NCI-H446 (cell line): ENCODE measurements at regions not wholly inside any gene's neighbourhood (a gene's known extent, or its start where the extent isn't known, plus 50 kb on each side); places are given as distances from the start of the nearest gene placed in this dataset.
"Not testable (repeated sequence)": the region's sequence is repeated elsewhere in the genome, so short reads cannot be mapped to it uniquely, and the experiment has no call there.

Source experiments
- DNase-seq, 2 experiments: peaks; one replicate each; lab custom pipeline; 2025; lab: John Stamatoyannopoulos, UW

DNA sequence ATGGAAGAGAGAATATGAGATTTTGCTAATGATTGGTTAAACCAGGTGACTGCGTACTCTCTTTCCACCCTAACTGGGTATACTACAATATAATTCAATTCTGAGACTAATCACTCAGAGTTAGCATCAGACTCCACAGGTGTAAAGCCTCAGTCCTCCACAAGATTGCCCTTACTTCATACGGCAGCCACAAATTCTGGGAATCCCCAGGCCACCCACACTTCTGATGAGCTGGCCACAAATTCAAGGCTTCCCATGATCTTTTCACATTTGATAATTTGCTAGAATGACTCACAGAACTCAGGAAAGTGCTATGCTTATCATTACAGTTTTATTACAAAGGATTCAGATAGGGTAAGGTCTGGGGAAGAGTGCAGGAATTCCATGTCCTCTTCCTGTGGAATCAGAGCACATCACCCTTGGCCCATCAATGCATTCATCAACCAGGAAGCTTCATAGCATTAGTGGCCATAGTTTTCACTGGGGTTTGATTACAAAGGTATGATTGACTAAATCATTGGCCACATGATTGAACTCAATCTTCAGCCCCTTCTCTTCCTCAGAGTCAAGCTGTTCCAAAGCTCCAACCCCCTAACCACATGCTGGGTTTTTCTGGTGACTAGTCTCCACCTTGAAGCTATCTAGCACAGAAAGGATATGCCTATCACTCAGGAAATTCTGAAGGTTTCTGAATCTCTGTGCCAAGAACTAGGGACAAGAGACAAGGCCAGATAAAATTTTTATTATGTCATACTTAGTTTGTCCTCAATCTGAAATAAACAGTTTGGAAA, 131.7 kb downstream of the HHIPL2 start:
- no peak for DNase-seq

DNA sequence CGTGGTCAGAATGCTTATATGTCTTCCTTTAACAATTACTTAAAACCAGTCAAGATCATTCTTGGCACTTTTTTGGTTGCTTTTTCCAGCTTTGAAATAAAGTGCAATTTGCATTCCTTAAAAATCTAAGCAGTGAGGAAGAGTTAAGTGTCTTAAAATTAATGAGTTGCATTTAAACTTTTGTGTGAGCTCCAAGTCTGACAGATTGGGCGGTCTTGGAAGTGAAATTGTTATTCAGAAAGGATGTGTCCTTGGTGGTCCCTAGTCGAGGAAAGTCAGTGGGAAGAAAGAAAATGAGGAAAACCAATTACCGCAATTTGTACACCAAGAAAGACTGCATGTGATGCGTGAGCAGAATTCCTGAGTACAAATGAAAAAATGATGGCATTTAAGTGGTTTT, 132.5 kb downstream of the HHIPL2 start:
- DNase-seq: no peak

DNA sequence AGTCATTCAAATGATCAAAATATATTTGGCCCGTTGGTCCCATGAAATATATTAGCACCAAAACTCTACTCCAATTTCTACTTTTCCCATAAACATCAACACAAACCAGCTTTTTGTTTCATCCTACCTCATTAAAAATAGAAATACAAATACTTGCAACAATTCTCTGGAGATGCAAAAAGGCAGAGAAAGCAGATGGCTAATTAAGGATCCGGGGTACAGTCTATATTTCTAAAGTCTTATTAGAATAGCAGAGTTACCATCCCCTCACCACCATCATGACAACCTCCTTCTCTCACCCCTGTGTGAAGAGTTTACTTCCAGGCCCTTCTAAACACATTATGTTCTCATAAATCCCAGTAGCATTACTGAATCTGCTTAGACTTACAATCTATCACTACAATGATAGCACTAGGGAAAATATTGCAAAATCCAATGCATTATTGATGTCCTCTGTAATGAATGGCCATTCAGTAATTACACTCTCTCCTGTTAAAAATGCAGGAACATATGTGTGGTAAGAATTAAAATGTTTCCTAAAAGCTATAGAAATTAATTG, 133.8 kb downstream of the HHIPL2 start:
- DNase-seq: no peak

DNA sequence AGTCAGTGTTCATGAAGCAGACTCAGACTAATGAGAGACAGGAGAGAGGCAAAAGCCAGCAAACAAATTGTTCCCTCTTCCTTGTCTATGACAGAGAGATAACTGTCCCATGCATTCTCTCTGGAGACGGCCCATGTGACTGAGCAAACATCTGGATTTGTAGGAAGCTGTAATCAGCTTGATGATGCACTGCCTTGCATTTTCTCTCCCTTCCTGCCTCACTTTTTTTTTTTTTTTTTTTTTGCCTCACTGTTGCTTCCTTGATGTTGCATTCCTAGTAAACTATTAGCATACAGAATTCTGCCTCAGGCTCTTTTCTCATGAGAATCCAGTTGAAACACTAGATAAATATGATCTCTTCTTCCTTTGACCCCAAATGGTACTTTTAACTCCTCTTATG, 134.5 kb downstream of the HHIPL2 start:
- no peak for DNase-seq

DNA sequence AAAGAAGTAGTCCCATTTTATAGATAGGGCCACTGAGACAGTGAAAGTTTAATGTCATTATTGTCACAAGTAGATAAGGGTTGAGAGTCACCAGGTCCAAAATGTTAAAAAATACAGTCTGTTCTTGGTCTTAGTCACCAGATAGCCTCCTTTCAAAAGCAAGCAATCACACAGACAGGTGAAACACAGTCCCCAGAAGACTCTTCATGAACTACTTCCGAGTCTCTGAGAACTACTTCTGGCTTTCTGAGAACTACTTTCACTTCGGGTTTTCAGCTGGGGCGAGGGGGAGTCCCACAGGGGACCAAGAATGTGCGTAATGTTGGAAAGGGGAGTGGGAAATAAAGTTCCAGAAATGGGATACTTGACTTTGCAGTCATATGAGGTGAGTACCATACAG, 143.2 kb downstream of the HHIPL2 start:
- no peak for DNase-seq

DNA sequence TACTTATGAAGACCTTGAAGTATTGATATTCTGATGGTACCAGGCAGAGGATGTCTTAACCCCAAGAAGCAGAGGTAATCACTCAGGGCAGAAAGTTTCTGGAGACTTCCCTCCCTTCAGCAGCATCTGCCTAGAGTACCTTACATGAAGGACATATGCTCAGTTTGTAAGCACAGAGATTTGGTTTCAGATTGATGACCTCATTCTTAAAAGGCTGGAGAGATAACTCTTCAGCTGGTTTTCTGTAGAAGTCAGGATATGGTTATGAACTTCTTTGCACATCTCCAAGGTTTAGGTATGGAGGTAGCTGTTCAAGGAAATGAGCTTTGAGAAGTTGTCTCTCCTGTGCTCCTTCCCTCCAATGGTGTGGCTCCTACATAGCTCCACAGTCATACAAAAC, 148.7 kb downstream of the HHIPL2 start:
- no peak for DNase-seq

DNA sequence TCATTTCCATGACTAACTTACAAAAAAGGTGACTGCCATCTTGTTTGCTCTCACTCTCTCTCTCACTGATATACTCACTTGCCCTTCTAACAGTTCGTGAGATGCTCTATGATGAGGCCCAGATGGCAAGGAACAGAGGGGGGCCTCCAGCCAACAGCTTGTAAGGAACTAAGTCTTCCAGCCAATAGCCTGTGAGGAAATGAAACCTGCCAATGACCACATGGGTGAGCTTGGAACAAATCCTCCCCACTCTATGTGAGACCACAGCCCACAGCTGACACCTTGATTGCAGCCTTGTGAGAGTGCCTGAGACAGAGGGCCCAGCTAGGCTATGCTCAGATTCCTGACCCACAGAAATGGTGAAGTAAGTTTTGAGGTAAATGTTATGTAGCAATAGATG, 153.7 kb downstream of the HHIPL2 start:
- DNase-seq: no peak

DNA sequence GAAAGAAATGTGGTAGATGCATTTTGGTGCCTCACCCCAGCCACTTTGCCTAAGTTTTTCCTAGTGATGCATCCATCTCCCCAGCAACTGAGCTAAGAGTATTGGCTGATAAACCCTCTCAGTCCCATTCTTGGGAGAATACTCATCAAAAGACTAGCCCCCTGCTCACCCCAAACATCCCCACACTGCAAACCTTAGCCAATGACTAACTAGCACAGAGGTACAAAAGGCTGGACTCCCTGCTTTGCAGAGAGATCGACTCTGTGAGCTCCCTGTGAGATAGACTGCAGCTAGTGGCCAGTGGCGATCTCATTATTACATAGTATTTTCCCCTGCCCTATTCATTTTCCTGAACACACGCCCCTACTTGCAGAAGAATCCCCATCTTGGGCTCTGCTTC, 155.3 kb downstream of the HHIPL2 start:
- no peak for DNase-seq

DNA sequence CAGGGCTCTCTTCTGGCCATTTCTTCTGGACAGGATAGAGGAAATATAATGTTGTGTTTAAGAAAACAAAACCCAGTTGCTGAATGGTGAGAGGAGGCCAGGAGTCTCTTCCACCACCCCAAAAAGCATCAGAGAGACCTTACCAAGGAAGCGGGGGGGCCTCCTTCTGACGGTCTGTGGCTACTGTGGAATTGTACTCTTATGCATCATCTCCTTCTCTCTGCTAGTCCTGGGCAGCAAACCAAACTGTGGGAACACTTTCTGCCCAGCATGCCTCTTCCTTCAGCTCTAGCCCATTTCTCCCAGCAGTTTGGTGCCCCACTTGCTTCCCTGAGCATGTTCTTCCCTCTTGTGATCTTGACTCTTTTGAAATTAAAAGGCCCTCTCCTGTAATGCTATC, 157.7 kb downstream of the HHIPL2 start:
- DNase-seq: no peak

DNA sequence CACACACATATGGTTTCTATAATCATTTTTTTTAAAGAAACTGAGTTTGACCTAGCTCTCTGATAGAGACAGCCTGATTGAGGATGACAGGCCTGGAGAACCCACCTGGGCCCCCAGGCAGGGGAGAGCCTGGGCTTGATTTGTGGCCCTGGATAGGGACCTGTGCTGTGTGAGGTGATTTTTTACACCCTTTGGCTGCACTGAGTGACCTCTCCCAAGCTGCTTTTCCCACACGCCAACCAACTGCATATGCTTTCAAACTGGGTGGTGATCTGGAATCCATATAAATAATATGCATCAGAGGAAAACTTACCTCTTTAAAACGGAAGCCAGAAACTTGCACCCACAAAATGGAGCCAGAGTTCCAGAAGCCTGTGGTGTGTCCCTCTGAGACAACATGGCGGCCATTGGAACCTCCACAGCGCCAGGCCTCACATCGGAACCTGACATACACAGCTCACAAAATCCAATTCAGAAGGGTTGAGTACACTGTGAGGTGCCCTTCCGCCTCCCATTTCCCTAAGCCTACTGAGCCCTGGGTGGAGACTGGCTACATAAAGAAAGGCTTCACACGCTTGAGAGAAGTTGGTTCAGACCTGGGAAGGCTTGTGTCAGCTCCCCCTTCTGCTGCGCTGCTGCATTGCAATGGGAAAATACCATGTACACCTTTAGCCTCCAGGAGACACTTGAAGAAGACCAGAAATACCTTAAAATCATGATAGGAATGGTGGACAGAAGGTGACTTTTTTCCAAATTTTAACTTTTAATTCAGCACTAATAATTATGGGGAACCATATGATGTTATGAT, 160.7 kb downstream of the HHIPL2 start:
- DNase-seq: peak in 1 of 2 experiments; percentile 5

DNA sequence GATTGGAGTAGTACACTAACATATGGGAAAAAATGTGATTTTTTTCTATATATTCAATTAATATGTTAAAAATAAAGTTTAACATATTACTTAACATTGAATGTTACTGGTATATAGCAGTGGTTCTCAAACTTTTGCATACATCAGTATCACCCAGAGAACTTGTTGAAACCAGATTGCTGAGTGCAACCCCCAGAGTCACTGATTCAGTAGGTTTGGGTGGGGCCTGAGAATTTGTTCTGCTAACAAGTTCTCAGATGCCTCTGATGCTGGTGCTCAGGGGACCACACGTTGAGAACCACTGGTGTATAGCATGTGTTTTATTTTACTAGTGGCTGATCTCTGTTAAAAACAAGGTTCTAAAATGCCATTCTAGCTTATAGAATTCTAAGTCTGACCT, 161.9 kb downstream of the HHIPL2 start:
- DNase-seq: no peak

DNA sequence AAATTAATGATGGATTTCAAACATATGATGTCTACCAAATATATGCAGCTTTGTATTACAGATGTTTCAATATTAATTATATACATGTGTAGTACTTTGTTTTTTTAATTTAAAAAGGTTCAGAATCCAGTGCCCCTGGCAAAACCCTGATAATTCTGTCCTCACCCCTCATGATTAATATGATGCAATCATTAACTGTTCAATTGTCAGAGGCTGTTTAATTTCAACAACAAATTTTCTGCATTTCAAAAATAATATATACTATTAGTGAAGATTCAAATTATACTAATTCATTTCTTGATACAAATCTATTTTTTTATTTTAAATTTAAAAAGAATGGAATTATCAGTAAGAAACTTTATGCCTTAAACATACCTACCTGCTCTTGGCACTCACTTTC, 162.6 kb downstream of the HHIPL2 start:
- DNase-seq: no peak

DNA sequence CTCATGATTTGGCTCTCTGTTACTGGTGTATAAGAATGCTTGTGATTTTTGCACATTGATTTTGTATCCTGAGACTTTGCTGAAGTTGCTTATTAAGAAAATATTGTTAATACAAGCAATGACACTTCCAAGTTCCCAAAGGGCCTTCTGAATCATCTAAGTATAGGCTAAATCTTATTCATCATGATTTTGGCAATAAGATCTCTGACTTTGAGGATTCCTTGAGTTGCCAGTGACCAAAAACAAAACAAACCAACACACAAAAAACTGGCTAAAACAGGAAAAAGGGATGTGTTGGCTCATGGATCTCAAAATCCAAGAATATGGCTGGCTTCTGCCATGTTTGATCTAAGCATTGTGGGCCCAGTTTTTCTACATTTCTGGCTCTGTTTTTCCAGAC, 163.4 kb downstream of the HHIPL2 start:
- no peak for DNase-seq

DNA sequence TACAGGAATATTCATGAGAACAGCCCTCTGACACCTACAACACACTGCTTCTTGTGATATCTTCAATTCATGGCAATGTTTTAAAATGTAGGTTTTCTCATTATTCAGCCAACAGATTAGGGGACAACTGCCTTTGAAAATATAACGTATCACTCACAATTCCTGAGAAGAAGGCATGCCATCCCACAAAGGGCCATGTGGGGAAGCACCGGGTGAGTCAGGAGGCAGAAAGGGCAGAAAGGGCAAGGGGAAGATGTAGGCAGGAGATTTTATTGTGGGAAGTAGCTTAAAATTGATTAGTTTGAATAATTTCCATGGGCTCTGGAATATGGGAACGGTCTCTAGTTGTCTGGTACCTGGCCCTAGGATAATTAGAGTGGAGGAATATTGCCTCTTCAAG, 165.7 kb downstream of the HHIPL2 start:
- no peak for DNase-seq

DNA sequence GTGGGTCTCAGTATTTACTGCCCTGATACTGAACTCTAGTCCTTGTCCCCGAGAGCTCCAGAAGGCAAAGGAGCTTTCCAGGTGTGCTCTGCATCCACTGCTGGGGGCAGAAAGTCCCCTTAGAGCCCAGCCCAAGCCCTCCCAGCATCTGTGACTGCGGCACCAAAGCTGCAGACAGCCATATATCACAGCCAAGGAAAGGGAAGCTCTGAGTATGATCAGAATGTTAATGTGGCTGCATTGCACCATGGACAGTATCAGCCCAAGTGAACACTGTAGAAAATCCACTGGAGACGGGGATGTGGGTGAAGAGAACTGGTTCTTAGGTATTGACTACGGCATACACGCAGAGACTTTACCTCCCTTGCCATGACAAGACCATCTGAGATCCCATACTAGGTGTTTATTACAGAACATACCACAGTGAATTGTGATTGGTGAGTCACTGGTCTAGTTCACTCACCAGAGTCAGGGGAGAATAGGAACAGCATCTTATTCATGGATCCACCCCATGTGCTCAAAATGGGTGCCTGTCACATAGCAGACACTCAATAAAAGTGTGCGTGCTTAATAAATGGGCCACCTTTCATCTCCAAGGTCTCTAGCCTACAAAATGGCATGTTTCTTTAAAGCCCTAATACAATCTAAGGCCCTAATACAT, 170.3 kb downstream of the HHIPL2 start:
- no peak for DNase-seq

DNA sequence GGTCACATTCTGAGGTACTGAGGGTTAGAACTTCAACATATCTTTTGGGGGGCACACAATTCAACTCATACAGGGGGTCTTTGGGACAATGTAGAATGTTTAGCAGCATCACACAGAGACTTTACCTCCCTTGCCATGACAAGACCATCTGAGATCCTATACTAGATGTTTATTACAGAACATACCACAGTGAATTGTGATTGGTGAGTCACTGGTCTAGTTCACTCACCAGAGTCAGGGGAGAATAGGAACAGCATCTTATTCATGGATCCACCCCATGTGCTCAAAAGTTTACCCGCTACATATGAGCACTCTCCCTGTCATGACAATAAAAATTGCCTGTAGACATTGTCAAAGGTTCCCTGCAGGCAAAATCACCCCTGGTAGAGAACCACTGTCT, 171.1 kb downstream of the HHIPL2 start:
- not testable (repeated sequence) for DNase-seq

DNA sequence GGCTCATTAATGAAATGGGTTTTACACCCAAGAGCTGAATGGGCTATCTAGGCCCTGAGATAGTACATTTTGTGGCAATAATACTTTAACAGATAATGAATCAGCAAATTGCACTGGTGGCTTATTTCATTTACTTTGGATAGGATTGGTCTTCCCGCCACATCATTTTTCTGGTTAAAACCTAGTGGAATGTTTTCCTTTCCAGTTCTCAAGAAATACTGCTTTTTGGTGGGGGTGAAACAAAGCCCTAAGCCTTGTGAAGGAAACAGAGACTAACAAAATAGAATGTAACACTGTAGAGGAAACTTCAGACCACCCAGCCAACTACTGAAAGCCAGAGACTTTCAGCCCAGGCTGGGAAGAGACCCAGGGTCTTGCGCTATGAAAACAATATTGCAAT, 172.2 kb downstream of the HHIPL2 start:
- DNase-seq: no peak

DNA sequence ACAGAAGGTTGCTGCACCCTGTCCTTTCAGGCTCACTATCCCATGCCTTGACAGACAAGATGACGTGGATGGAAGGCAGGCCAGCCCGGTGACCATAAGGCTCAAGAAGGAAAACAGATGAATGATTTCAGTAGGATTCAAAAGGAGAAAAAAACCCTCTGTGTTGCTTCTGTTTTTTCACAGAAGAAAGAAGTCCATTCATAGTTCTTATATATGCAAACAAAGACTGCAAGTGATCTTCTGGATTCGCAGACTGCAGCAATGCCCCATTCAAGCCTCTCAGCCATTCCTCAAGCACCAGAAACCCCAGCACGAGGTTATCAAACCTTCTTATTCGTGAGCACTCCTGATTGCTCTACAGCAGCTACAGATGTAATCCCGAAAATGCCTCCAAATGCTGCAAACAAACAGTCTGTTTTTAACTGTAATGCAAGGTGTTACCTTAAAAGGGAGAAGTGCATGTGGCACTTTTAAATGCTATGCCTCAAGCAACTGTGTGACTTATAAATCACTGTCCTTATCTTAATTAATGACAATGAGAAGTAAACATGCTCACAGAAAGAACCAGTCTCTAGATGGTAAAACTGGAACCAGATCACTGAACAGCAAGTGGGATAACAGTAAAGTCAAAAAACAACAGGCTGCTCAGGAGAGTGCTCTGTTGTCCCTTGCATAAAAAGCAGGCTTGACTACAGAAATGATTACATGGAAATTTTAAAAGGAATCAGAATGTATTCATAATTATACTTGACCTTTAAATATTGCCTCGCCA, 173.9 kb downstream of the HHIPL2 start:
- no peak for DNase-seq

DNA sequence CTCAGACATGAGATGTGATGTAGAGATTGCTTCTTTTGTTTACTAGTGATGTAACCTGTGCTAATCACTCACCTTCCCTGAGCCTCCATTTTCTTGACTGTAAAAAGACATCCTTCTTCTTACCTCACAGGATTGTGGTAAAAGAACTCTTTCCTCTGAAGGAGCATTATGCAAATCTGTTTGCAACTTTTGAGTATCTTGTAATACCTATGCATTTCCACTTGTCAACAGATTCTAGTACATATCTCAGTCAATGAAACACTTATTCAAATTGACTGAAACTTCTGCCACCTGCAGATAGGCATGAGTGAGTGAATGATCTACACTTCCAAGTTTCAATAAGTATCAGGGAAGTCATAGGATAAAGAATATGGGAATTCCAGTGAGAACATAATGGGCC, 174.7 kb downstream of the HHIPL2 start:
- DNase-seq: no peak

DNA sequence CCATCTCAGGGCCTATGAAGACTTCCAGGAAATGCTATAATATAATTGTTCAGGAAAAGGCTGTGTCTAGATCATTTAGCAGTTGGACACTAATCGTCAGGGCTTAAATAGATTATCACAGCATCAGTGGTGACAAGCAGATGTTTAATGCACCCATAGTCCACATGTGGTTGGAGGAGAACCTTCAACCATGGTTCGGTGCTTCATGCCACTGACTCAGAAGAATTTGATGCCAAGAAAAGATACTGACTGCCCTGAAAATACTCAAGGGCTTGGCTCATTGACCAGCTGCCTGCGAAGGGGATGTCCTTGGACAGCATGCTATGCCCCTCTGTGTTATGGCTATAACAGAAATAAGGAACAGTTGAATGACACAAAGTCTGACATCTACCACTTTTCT, 175.7 kb downstream of the HHIPL2 start:
- DNase-seq: no peak

DNA sequence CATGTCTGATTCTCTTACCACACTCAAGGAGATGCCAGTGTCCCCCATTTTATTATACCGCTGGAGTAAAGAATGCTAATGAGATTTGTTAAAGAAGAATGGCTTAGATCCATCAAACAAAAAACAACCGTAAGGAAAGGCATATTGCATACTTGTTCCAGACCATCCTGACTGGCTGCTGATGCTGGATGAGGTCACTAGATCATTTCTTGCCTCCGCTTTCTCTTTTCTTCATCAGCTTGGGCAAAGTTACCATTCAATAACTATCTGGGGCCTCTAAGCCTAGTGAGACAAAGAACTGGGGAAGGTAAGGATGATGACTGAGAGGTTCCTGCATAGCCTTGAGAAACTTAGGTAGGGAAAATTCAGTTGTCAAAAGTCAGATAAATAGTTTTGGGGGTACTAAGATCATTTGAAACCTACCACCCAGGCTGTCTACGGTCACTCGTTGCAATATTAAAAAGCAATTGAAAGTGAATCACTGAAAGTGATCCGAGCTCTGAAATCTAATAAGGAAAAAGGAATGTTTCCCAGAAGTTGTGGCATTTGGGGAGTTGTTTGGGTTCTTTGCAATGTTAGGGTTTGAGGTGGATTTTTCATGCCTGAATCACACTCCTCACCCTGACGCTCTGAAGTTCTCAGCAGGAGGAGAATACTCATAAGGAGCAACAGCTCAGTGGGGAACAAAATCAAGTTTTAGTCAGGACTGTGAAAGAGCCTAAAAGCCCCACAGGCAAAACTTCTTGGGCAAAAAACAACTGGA, 176.8 kb downstream of the HHIPL2 start:
- DNase-seq: no peak
